Thyroid gland (tissue), 4 donors: ENCODE measurements at regions not wholly inside any gene's neighbourhood (a gene's known extent, or its start where the extent isn't known, plus 50 kb on each side); places are given as distances from the start of the nearest gene placed in this dataset.

ENCODE experiments used
- DNase-seq, 2 donors: peaks; one replicate each; pipeline ENCODE4 v3.0.0-alpha.2; 2019
- H3K27ac ChIP-seq, 3 donors: fragments of 200-600 bp; sonication (generic); 1 replicate in 2 of 3; 2 replicates in 1 of 3; pipeline ENCODE4 v1.5.1; 2016 to 2019; ENCODE audit warnings: mild to moderate bottlenecking in 1 of 3, moderate library complexity in 1 of 3
- H3K27me3 ChIP-seq: fragments of 200-600 bp; sonication (generic); one replicate; pipeline ENCODE4 v1.5.1; 2019
- H3K36me3 ChIP-seq, 2 donors: fragments of 200-600 bp; sonication (generic); one replicate each; pipeline ENCODE4 v1.5.1; 2016 to 2019
- H3K4me1 ChIP-seq, 2 donors: fragments of 200-600 bp; sonication (generic); one replicate each; pipeline ENCODE4 v1.5.1; 2017 to 2019
- H3K4me3 ChIP-seq, 3 donors: fragments of 200-600 bp; sonication (generic); replicated peaks in 1 of 3; 1 replicate in 2 of 3; 2 replicates in 1 of 3; pipeline ENCODE4 v1.5.1; 2016; ENCODE audit warnings: mild to moderate bottlenecking in 1 of 3
- H3K9me3 ChIP-seq: fragments of 200-600 bp; sonication (generic); one replicate; pipeline ENCODE4 v1.5.1; 2017
- POLR2A ChIP-seq, 2 donors: fragments of 450-650 bp; IDR thresholded peaks; one replicate each; pipeline ENCODE4 v1.6.1; 2017; ENCODE audit warnings: antibody characterized with exemption in 2 of 2, mild to moderate bottlenecking in 2 of 2, moderate library complexity in 1 of 2
- WGBS, 2 donors: methylation state at CpG; one replicate each; pipeline ENCODE4 v1.1.5; 2017; 5-methylcytosine and 5-hydroxymethylcytosine counted together
- intact Hi-C: fragments of 100-400 bp; cut with DNase I; formaldehyde crosslinking; loops from one replicate; pipeline ENCODE4 v1.15.1; 2023
- TF ChIP-seq, protein P1 (sequence below), 6 experiments: fragments of 200-600 bp in 3 of 6; fragments of 450-650 bp in 3 of 6; sonication (generic) in 3 of 6; IDR thresholded peaks; one replicate each; pipeline ENCODE4 v1.5.1; 2016 to 2019; ENCODE audit warnings: antibody characterized with exemption in 6 of 6, mild to moderate bottlenecking in 2 of 6, inconsistent platforms in 1 of 6, moderate library complexity in 1 of 6

DNA sequence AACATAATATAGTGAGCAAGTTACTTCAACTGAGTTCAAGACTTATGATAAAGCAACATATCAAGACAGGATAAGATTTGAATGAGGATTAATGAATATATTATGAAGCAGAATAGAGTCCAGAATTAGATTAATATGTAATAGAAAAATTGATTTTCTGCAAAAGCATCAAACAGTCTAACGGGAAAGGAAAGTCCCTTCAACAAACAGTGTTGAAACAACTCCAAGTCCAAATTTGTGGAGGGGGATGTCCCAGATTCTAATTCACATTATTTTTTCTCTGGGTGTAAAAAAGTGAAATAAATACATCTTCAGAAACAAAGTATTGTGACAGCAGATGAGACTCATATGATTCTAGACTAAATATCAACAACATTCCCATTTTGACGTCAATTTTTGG lies 289.7 kb downstream of the C6orf118 start:
- no peaks in the 10 kb centered on the region for H3K4me1 ChIP-seq
- intact Hi-C loops, result no loop called here
- TF ChIP-seq POLR2A (IDR thresholded peaks at IDR 0.05), result no peak
- WGBS, 2 donors, result 86 to 87% methylated on average over 2 of the region's 2 CpGs
- no peaks in the 10 kb centered on the region for H3K27me3 ChIP-seq
- DNase-seq, result no peak
- H3K9me3 ChIP-seq, result no peaks in the 10 kb centered on the region
- H3K27ac ChIP-seq, result no peak overlapping the region
- H3K4me3 ChIP-seq, result no peak overlapping the region
- H3K36me3 ChIP-seq, result no peaks in the 10 kb centered on the region

DNA sequence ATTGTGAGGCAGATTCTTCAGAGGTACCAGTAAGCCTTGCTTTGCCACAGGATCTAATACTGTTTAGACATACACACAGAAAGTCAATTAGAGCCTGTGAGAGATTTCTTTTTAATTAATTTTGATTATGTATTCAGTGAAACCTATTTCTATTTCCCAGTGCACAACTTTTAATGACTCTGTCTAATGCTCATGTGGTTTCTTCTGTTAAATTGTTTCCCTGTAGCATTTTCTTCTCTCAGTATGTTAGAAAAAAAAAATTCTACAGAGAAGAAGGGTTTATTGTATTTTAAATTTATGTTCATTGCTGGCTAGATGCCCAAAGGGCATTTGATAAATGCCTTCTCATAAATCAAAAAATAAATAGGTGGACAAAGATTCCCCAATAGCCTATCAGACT lies 293.7 kb downstream of the C6orf118 start:
- intact Hi-C loops, result no loop called here
- H3K27me3 ChIP-seq, result no peaks in the 10 kb centered on the region
- H3K27ac ChIP-seq, result no peak overlapping the region

DNA sequence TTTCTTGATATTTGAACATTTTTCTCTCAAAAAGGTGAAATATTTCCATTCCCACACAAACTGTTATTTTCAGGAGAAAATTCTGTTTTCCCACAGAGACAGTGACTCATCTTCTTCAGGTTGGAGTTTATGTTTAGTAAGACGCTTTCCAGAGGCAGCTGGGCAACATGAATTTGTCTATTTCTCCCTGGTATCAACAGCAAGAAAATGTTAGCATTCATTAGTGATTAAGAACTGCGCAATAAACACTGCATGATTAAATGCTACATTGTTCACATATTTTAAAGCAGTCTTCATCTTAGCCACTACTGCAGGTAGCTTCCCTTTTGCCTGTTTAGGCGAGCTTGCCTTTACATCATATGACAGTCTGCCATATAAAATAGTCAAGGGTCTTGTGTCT lies 295.7 kb downstream of the C6orf118 start:
- TF ChIP-seq, protein P1, sequence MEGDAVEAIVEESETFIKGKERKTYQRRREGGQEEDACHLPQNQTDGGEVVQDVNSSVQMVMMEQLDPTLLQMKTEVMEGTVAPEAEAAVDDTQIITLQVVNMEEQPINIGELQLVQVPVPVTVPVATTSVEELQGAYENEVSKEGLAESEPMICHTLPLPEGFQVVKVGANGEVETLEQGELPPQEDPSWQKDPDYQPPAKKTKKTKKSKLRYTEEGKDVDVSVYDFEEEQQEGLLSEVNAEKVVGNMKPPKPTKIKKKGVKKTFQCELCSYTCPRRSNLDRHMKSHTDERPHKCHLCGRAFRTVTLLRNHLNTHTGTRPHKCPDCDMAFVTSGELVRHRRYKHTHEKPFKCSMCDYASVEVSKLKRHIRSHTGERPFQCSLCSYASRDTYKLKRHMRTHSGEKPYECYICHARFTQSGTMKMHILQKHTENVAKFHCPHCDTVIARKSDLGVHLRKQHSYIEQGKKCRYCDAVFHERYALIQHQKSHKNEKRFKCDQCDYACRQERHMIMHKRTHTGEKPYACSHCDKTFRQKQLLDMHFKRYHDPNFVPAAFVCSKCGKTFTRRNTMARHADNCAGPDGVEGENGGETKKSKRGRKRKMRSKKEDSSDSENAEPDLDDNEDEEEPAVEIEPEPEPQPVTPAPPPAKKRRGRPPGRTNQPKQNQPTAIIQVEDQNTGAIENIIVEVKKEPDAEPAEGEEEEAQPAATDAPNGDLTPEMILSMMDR (IDR thresholded peaks at IDR 0.05), result no peak
- TF ChIP-seq POLR2A (IDR thresholded peaks at IDR 0.05), result no peak
- 81 to 98% methylated on average over 3 of the region's 3 CpGs for WGBS, 2 donors

More for the DNA sequence above, 293.7 kb downstream of the C6orf118 start:
- H3K4me3 ChIP-seq, result no peak overlapping the region
- no peak for DNase-seq
- TF ChIP-seq, protein P1 (IDR thresholded peaks at IDR 0.05), result no peak
- TF ChIP-seq POLR2A (IDR thresholded peaks at IDR 0.05), result no peak
- H3K36me3 ChIP-seq, result no peaks in the 10 kb centered on the region
- H3K9me3 ChIP-seq, result no peaks in the 10 kb centered on the region
- H3K4me1 ChIP-seq, result no peaks in the 10 kb centered on the region

DNA sequence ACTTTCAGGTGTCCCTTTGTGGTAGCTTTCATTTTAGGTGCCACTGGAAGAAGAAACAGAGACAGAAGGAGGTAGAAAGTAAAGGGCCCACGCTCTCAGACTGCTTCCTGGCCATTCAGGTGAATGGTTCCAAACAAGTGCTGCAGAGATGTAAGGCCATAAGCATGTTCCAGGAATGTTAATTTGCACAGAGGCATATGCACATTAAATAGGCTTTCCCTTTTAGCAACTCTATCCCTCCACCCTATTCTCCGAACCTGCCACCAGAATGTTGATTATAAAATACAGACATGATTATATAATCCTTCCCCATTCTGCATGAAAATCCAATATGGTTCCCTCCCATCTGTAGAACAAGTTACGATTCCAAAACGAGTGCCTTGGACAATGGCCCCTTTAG lies 297.2 kb downstream of the C6orf118 start:
- no peaks in the 10 kb centered on the region for H3K9me3 ChIP-seq
- H3K27ac ChIP-seq, result no peak overlapping the region
- 90 to 91% methylated on average over 4 of the region's 4 CpGs for WGBS, 2 donors
- no peaks in the 10 kb centered on the region for H3K4me1 ChIP-seq
- TF ChIP-seq POLR2A (IDR thresholded peaks at IDR 0.05), result no peak
- TF ChIP-seq, protein P1 (IDR thresholded peaks at IDR 0.05), result no peak
- H3K4me3 ChIP-seq, result no peak overlapping the region
- no peaks in the 10 kb centered on the region for H3K27me3 ChIP-seq
- DNase-seq, result no peak
- no peaks in the 10 kb centered on the region for H3K36me3 ChIP-seq
- intact Hi-C loops, result no loop called here

More for the DNA sequence above, 295.7 kb downstream of the C6orf118 start:
- no peak overlapping the region for H3K4me3 ChIP-seq
- no peaks in the 10 kb centered on the region for H3K4me1 ChIP-seq
- no peaks in the 10 kb centered on the region for H3K9me3 ChIP-seq
- intact Hi-C loops, result no loop called here
- no peaks in the 10 kb centered on the region for H3K36me3 ChIP-seq
- H3K27ac ChIP-seq, result no peak overlapping the region
- DNase-seq, result no peak
- H3K27me3 ChIP-seq, result no peaks in the 10 kb centered on the region

DNA sequence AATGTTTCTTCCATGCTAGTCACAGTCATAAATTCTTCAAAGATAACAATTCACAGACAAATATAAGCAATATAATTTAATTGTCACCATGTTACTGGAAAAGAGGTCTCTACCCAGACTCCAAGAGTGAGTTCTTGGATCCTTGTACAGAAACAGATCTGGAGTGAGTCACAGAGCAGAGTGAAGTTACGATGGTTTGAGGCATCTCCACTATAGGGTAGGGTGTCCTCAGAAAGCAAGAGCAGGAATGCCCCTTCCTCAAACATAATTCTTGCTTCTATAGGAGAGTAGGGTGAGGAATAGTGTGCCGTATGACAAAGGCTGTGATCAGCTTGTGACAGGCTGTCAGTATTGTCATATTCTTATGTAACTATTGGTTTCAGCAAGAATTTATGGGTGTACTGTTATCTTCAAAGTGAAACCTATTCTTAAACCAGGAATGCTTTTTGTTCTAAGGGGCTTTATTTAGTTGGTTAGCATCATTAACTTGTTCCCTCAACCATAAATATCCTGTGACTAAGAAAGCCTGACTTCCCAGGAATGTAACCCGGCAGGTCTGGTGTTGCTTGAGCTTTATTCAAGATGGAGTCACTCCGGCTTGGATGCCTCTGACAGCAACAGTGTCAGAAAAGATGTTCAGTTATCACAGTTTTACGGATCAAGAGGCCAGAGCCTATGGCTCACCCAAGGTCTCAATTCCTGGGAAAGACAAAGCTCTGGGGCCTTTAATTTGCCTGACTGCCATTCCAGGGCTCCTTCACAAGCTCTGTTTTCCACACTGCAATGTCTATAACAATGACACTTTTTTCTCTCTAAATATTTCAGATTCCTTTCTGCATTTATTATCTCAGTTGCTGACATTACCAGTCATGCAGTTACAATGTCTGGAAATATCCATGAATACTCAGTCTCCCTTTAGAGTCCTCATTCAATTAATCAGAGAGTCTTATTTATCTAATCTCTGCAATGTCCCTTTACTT lies 298.6 kb downstream of the C6orf118 start:
- Histone ChIP-seq H3K9me3 (no peaks in the 10 kb centered on the region), H3K36me3 (no peaks in the 10 kb centered on the region), H3K4me1 (no peaks in the 10 kb centered on the region), H3K27me3 (no peaks in the 10 kb centered on the region), H3K27ac (no peak overlapping the region), H3K4me3 (no peak overlapping the region)
- intact Hi-C loops, result no loop called here
- no peak for TF ChIP-seq POLR2A (IDR thresholded peaks at IDR 0.05)
- 65 to 71% methylated on average over 5 of the region's 5 CpGs for WGBS, 2 donors
- DNase-seq, result no peak

DNA sequence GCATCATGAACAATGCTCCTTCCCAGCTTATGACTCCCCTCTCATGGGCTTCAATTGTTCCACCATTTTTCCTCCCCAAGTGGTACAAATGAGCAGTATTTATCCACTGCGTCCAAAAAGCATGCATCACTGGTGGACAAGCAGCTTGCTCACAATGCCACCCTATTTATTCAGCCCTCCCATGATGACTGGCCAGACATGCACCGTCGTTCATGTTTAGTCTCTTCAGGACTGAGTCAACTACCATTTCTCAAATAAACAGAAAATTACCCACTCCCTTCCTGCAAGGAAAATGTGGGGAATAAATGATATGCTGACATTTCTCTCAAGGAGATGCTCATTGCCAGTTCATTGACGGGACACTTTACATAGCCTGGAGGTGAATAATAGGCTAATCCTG lies 300.4 kb downstream of the C6orf118 start:
- intact Hi-C loops, result no loop called here
- Histone ChIP-seq H3K4me3 (no peak overlapping the region), H3K27ac (no peak overlapping the region), H3K9me3 (no peaks in the 10 kb centered on the region), H3K4me1 (no peaks in the 10 kb centered on the region), H3K36me3 (no peaks in the 10 kb centered on the region), H3K27me3 (no peaks in the 10 kb centered on the region)
- WGBS, 2 donors, result 85 to 94% methylated on average over 4 of the region's 4 CpGs
- TF ChIP-seq POLR2A (IDR thresholded peaks at IDR 0.05), result no peak
- TF ChIP-seq, protein P1 (IDR thresholded peaks at IDR 0.05), result no peak
- no peak for DNase-seq
